HG03175 (cell line): ENCODE measurements at regions not wholly inside any gene's neighbourhood (a gene's known extent, or its start where the extent isn't known, plus 50 kb on each side); places are given as distances from the start of the nearest gene placed in this dataset.

Source experiments
- ATAC-seq: cut with Tn5 transposase; IDR thresholded peaks from one replicate; pipeline ENCODE4 v1.9.1; 2021; ENCODE audit warnings: mild to moderate bottlenecking, moderate library complexity; ENCODE audit not compliant: unreplicated experiment

GRCh38 chr11:92276773-92277172, 52.2 kb downstream of the FAT3 start:
- ATAC-seq = no peak

GRCh38 chr11:92277871-92278270, 53.3 kb downstream of the FAT3 start:
- ATAC-seq = no peak

- no peak for ATAC-seq
These were observed 54.3 kb downstream of the FAT3 start for GRCh38 chr11:92278791-92279433.

- no peak for ATAC-seq
These were observed 59.5 kb downstream of the FAT3 start for GRCh38 chr11:92284107-92284506.

GRCh38 chr11:92284558-92284957, 59.9 kb downstream of the FAT3 start:
- no peak for ATAC-seq

- no peak for ATAC-seq
These were observed 61.2 kb downstream of the FAT3 start for GRCh38 chr11:92285776-92286175.

- ATAC-seq = no peak
These were observed 62.1 kb downstream of the FAT3 start for GRCh38 chr11:92286709-92287108.

- no peak for ATAC-seq
These were observed 70.8 kb downstream of the FAT3 start for GRCh38 chr11:92295175-92296137.

- no peak for ATAC-seq
These were observed 71.5 kb downstream of the FAT3 start for GRCh38 chr11:92296138-92296515.

GRCh38 chr11:92297567-92298553, 73.2 kb downstream of the FAT3 start:
- ATAC-seq = no peak

GRCh38 chr11:92300876-92301275, 76.3 kb downstream of the FAT3 start:
- no peak for ATAC-seq

GRCh38 chr11:92302770-92303169, 78.2 kb downstream of the FAT3 start:
- no peak for ATAC-seq

- ATAC-seq = no peak
These were observed 79.7 kb downstream of the FAT3 start for GRCh38 chr11:92304271-92304670.

GRCh38 chr11:92306966-92307510, 82.4 kb downstream of the FAT3 start:
- no peak for ATAC-seq

GRCh38 chr11:92308366-92308765, 83.7 kb downstream of the FAT3 start:
- ATAC-seq = no peak

GRCh38 chr11:92311616-92312449, 87.2 kb downstream of the FAT3 start:
- no peak for ATAC-seq

GRCh38 chr11:92313784-92314183, 89.2 kb downstream of the FAT3 start:
- ATAC-seq = no peak

- no peak for ATAC-seq
These were observed 89.9 kb downstream of the FAT3 start for GRCh38 chr11:92314499-92314898.

- ATAC-seq = no peak
These were observed 91.6 kb downstream of the FAT3 start for GRCh38 chr11:92316106-92316809.
